ENCODE measurements at regions not wholly inside any gene's neighbourhood (a gene's known extent, or its start where the extent isn't known, plus 50 kb on each side); places are given as distances from the start of the nearest gene placed in this dataset.

GRCh38 chr10:113243311-113243710, 293.3 kb downstream of the TCF7L2 start:
- peaks cover 9% of the 10 kb centered on the region for H3K4me1 ChIP-seq (ENCODE audit: insufficient read depth, low read length)
- DNase-seq (no peak), ATAC-seq (ENCODE audit: insufficient read depth, low read depth) (no peak)
- no peaks in the 10 kb centered on the region for H3K27me3 ChIP-seq (ENCODE audit: insufficient read depth, low read length, poor library complexity)
- H3K79me2 ChIP-seq (ENCODE audit: insufficient read depth, low read length) = no peaks in the 10 kb centered on the region
- no peaks in the 10 kb centered on the region for H4K20me1 ChIP-seq (ENCODE audit: insufficient read depth, low read length)
- H2AFZ ChIP-seq (ENCODE audit: low read depth, low read length) = no peak overlapping the region
- no peak for TF ChIP-seq EZH2 (IDR thresholded peaks at IDR 0.05; ENCODE audit: borderline replicate concordance, low read depth, low read length, severe bottlenecking)
- TF ChIP-seq CTCF (IDR thresholded peaks at IDR 0.05; ENCODE audit: borderline replicate concordance, extremely low read depth, low read length, poor library complexity, severe bottlenecking) = no peak
- H3K9ac ChIP-seq (ENCODE audit: low read depth, low read length) = no peak overlapping the region
- no peaks in the 10 kb centered on the region for H3K36me3 ChIP-seq (ENCODE audit: insufficient read depth, low read length)
- H3K27ac ChIP-seq (ENCODE audit: low read length) = no peak overlapping the region
- no peak overlapping the region for H3K4me2 ChIP-seq (ENCODE audit: insufficient read depth, low read length)
- H3K9me3 ChIP-seq (ENCODE audit: insufficient read depth, low read length, severe bottlenecking) = no peaks in the 10 kb centered on the region
- no peak overlapping the region for H3K4me3 ChIP-seq (ENCODE audit: low read depth in 1 of 2, low read length in 2 of 2)

GRCh38 chr10:113244750-113245149, 294.7 kb downstream of the TCF7L2 start:
- no peaks in the 10 kb centered on the region for H3K9me3 ChIP-seq (ENCODE audit: insufficient read depth, low read length, severe bottlenecking)
- H3K27ac ChIP-seq (ENCODE audit: low read length) = no peak overlapping the region

GRCh38 chr10:113245286-113245685, 295.2 kb downstream of the TCF7L2 start:
- no peak overlapping the region for H3K4me2 ChIP-seq (ENCODE audit: insufficient read depth, low read length)
- H4K20me1 ChIP-seq (ENCODE audit: insufficient read depth, low read length) = no peaks in the 10 kb centered on the region
- ATAC-seq (ENCODE audit: insufficient read depth, low read depth) (no peak), DNase-seq (no peak)
- no peak for TF ChIP-seq EZH2 (IDR thresholded peaks at IDR 0.05; ENCODE audit: borderline replicate concordance, low read depth, low read length, severe bottlenecking)
- no peak for TF ChIP-seq CTCF (IDR thresholded peaks at IDR 0.05; ENCODE audit: borderline replicate concordance, extremely low read depth, low read length, poor library complexity, severe bottlenecking)
- H3K27ac ChIP-seq (ENCODE audit: low read length) = no peak overlapping the region
- H3K79me2 ChIP-seq (ENCODE audit: insufficient read depth, low read length) = no peaks in the 10 kb centered on the region
- no peaks in the 10 kb centered on the region for H3K9me3 ChIP-seq (ENCODE audit: insufficient read depth, low read length, severe bottlenecking)
- no peak overlapping the region for H3K4me3 ChIP-seq (ENCODE audit: low read depth in 1 of 2, low read length in 2 of 2)
- H3K4me1 ChIP-seq (ENCODE audit: insufficient read depth, low read length) = peaks cover 9% of the 10 kb centered on the region
- H2AFZ ChIP-seq (ENCODE audit: low read depth, low read length) = no peak overlapping the region
- H3K27me3 ChIP-seq (ENCODE audit: insufficient read depth, low read length, poor library complexity) = no peaks in the 10 kb centered on the region
- no peaks in the 10 kb centered on the region for H3K36me3 ChIP-seq (ENCODE audit: insufficient read depth, low read length)
- H3K9ac ChIP-seq (ENCODE audit: low read depth, low read length) = no peak overlapping the region

More at GRCh38 chr10:113244750-113245149, 294.7 kb downstream of the TCF7L2 start:
- H3K4me1 ChIP-seq (ENCODE audit: insufficient read depth, low read length) = peaks cover 9% of the 10 kb centered on the region
- H3K9ac ChIP-seq (ENCODE audit: low read depth, low read length) = no peak overlapping the region
- ATAC-seq (ENCODE audit: insufficient read depth, low read depth) (no peak), DNase-seq (no peak)
- TF ChIP-seq CTCF (IDR thresholded peaks at IDR 0.05; ENCODE audit: borderline replicate concordance, extremely low read depth, low read length, poor library complexity, severe bottlenecking) (no peak), EZH2 (IDR thresholded peaks at IDR 0.05; ENCODE audit: borderline replicate concordance, low read depth, low read length, severe bottlenecking) (no peak)
- H4K20me1 ChIP-seq (ENCODE audit: insufficient read depth, low read length) = no peaks in the 10 kb centered on the region
- no peaks in the 10 kb centered on the region for H3K79me2 ChIP-seq (ENCODE audit: insufficient read depth, low read length)
- H3K4me3 ChIP-seq (ENCODE audit: low read depth in 1 of 2, low read length in 2 of 2) = no peak overlapping the region
- no peak overlapping the region for H3K4me2 ChIP-seq (ENCODE audit: insufficient read depth, low read length)
- H3K27me3 ChIP-seq (ENCODE audit: insufficient read depth, low read length, poor library complexity) = no peaks in the 10 kb centered on the region
- no peak overlapping the region for H2AFZ ChIP-seq (ENCODE audit: low read depth, low read length)
- no peaks in the 10 kb centered on the region for H3K36me3 ChIP-seq (ENCODE audit: insufficient read depth, low read length)

- Histone ChIP-seq H3K4me2 (ENCODE audit: insufficient read depth, low read length) (no peak overlapping the region), H4K20me1 (ENCODE audit: insufficient read depth, low read length) (no peaks in the 10 kb centered on the region), H3K4me1 (ENCODE audit: insufficient read depth, low read length) (peaks cover 4% of the 10 kb centered on the region), H3K79me2 (ENCODE audit: insufficient read depth, low read length) (no peaks in the 10 kb centered on the region), H3K9me3 (ENCODE audit: insufficient read depth, low read length, severe bottlenecking) (no peaks in the 10 kb centered on the region), H3K9ac (ENCODE audit: low read depth, low read length) (no peak overlapping the region), H3K27me3 (ENCODE audit: insufficient read depth, low read length, poor library complexity) (no peaks in the 10 kb centered on the region), H2AFZ (ENCODE audit: low read depth, low read length) (no peak overlapping the region), H3K36me3 (ENCODE audit: insufficient read depth, low read length) (no peaks in the 10 kb centered on the region), H3K27ac (ENCODE audit: low read length) (no peak overlapping the region), H3K4me3 (ENCODE audit: low read depth in 1 of 2, low read length in 2 of 2) (no peak overlapping the region)
- TF ChIP-seq EZH2 (IDR thresholded peaks at IDR 0.05; ENCODE audit: borderline replicate concordance, low read depth, low read length, severe bottlenecking) = no peak
- DNase-seq = no peak
- no peak for ATAC-seq (ENCODE audit: insufficient read depth, low read depth)
Measured at GRCh38 chr10:113247050-113247449, 297.0 kb downstream of the TCF7L2 start.
